ENCODE measurements at regions not wholly inside any gene's neighbourhood (a gene's known extent, or its start where the extent isn't known, plus 50 kb on each side); places are given as distances from the start of the nearest gene placed in this dataset.

GRCh38 chr2:194962254-194962653, 694.8 kb upstream of the SLC39A10 start:
- TF ChIP-seq EP300 (IDR thresholded peaks at IDR 0.05; ENCODE audit: borderline replicate concordance) (no peak), USF1 (IDR thresholded peaks at IDR 0.05) (no peak)
